ENCODE measurements at regions not wholly inside any gene's neighbourhood (a gene's known extent, or its start where the extent isn't known, plus 50 kb on each side); places are given as distances from the start of the nearest gene placed in this dataset.

GRCh38 chr11:70674605-70675004 lies 276.3 kb downstream of the CTTN start:
- TF ChIP-seq, protein P1, sequence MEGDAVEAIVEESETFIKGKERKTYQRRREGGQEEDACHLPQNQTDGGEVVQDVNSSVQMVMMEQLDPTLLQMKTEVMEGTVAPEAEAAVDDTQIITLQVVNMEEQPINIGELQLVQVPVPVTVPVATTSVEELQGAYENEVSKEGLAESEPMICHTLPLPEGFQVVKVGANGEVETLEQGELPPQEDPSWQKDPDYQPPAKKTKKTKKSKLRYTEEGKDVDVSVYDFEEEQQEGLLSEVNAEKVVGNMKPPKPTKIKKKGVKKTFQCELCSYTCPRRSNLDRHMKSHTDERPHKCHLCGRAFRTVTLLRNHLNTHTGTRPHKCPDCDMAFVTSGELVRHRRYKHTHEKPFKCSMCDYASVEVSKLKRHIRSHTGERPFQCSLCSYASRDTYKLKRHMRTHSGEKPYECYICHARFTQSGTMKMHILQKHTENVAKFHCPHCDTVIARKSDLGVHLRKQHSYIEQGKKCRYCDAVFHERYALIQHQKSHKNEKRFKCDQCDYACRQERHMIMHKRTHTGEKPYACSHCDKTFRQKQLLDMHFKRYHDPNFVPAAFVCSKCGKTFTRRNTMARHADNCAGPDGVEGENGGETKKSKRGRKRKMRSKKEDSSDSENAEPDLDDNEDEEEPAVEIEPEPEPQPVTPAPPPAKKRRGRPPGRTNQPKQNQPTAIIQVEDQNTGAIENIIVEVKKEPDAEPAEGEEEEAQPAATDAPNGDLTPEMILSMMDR (IDR thresholded peaks at IDR 0.05): no peak
- no peak for TF ChIP-seq POLR2A (IDR thresholded peaks at IDR 0.05)

Data from ovary (tissue), 3 donors.